ENCODE measurements at regions not wholly inside any gene's neighbourhood (a gene's known extent, or its start where the extent isn't known, plus 50 kb on each side); places are given as distances from the start of the nearest gene placed in this dataset.

DNA sequence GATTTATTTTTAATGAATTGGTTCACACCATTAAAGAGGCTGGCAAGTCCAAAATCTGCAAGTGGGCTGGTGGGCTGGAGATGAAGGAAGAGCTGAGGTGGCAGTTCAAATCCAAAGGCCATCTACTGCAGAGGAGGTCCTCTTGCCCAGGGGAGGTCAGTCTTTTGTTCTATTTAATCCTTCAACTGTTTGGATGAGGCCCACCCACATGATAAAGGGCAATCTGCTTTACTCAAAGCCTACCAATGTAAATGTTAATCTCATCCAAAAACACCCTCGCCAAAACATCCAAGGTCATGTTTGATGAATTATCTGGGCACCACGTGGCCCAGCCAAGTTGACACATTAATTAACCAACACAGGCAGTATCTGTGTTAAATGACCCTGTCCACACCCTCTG lies 99.0 kb downstream of the RRAGC start:
- DNase-seq (ENCODE audit: low read depth) = no peak
- TF ChIP-seq, protein P1, sequence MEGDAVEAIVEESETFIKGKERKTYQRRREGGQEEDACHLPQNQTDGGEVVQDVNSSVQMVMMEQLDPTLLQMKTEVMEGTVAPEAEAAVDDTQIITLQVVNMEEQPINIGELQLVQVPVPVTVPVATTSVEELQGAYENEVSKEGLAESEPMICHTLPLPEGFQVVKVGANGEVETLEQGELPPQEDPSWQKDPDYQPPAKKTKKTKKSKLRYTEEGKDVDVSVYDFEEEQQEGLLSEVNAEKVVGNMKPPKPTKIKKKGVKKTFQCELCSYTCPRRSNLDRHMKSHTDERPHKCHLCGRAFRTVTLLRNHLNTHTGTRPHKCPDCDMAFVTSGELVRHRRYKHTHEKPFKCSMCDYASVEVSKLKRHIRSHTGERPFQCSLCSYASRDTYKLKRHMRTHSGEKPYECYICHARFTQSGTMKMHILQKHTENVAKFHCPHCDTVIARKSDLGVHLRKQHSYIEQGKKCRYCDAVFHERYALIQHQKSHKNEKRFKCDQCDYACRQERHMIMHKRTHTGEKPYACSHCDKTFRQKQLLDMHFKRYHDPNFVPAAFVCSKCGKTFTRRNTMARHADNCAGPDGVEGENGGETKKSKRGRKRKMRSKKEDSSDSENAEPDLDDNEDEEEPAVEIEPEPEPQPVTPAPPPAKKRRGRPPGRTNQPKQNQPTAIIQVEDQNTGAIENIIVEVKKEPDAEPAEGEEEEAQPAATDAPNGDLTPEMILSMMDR (IDR thresholded peaks at IDR 0.05; ENCODE audit: insufficient read depth, low read depth, low read length, missing control alignments) = no peak
- H3K4me3 ChIP-seq (ENCODE audit: low read length) = no peak overlapping the region

DNA sequence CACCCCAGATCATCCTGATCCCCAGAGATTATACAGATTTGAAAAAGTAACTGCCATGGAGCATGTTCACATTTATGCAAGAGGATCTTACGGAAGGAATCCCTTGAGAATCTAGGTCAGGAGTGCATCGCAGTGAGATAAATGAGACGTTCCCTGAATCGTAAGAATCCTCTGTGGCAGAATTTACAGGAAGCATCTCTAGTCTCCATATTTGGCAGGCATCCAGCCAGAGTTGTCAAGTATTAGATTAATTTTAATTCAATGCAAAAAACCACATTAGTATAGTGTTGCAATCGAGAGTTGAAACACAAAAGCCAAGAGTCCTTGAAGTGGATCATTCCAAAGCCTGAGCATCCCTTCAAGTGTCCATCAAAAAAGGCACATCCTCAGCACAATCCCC lies 100.8 kb downstream of the RRAGC start:
- H3K4me3 ChIP-seq (ENCODE audit: low read length) = no peak overlapping the region
- TF ChIP-seq, protein P1 (IDR thresholded peaks at IDR 0.05; ENCODE audit: insufficient read depth, low read depth, low read length, missing control alignments) = no peak
- DNase-seq (ENCODE audit: low read depth) = no peak

DNA sequence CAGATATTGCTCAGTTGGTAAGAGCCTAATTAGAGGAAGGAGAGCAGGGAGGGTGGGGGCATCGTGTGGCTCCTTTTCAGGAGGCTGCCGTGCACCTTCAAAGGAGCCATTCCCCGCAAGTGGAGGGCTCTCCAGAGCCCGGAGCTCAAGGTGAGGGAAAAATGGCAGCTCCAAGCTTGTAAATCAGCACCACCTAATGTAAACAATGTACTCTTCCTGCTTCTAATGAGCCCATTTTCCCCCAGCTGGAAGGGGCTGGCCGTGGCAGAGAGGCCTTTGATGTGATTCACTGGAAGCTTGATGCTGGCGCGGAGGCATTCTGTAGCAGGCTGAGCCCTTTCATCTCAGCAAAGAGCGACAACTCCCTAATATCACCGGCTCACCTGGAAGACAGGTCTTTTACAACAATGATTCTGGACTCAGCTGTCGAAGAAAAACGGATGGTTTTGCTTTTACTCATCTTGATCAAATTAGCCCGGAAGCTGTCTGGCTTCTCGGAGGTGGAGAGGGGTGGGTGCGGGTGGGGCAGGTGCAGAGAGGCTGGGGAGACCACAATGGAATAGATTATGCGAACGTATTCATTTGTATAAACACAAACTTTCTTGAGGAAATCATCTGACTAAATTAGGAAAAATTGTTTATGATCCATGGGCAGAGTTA lies 112.5 kb downstream of the RRAGC start:
- TF ChIP-seq, protein P1 (IDR thresholded peaks at IDR 0.05; ENCODE audit: insufficient read depth, low read depth, low read length, missing control alignments) = no peak
- no peak overlapping the region for H3K4me3 ChIP-seq (ENCODE audit: low read length)
- peak; percentile 24 for DNase-seq (ENCODE audit: low read depth)

DNA sequence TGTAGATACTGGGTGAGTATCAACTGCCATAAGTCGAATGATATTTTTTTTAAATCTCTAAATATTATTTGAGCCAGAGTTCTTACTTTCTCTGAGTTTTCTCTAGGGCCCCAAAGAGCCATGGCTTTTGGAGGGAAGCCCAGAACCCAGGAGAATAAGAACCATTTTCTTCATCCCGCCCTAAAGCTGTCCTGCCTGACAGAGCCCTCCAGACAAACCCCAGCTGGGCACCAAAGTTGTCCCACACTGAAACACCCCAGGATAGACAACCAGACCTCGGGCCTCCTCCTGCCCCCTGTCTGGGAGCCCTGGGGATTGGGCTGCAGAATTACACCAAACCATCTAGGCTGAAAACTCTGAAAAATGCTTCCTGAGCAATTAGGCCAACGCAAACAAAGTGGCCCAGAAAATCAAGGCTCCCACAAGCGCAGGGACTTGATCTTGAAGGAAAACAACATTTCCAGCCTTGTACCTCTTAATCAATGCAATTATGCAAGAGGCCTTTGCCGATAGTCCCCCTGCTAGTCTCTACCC lies 113.1 kb downstream of the RRAGC start:
- TF ChIP-seq, protein P1 (IDR thresholded peaks at IDR 0.05; ENCODE audit: insufficient read depth, low read depth, low read length, missing control alignments) = no peak
- DNase-seq (ENCODE audit: low read depth) = no peak
- H3K4me3 ChIP-seq (ENCODE audit: low read length) = no peak overlapping the region

DNA sequence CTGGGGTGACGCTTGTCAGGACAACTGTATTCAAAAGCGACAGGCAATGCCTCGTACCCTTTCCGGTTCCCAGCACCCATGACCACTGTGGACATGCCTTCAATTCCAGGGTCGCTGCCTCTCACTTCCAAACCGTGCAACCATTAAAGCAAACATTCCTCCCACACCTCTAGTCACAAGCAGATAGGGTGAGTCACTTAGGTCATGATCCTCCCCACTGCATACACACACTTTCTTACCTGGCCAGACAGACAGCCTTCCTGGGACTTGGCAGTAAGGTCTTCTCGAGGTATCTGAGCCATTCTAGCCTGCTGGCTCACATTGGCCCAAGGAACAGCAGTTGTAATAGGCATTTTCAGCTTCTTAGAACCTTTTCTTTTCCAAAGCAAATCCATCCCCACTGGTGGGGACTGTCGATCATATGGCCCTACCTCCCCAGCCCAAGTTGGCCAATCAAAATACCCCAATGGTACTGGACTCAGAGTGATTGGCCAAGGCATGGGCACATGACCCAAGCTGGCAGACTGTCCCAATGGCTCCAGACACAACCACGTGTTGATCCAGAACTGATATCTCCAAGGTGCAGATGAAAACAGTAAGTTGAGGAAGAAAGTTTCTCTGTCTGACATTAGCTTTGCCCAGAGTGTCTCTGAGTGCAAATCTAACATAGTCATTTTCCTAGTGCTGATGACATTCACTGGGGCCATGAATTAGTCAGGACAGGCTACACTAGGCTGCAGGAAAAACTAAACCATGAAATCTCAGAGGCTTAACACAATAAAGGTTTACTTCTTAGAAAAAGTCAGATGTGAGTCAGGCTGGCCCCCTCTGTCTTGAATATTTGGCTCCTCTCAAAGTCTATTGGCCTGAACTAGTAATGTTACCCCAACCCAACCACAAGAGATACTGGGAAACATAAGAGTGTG lies 113.8 kb downstream of the RRAGC start:
- TF ChIP-seq, protein P1 (IDR thresholded peaks at IDR 0.05; ENCODE audit: insufficient read depth, low read depth, low read length, missing control alignments) = no peak
- DNase-seq (ENCODE audit: low read depth) = peak; percentile 65

DNA sequence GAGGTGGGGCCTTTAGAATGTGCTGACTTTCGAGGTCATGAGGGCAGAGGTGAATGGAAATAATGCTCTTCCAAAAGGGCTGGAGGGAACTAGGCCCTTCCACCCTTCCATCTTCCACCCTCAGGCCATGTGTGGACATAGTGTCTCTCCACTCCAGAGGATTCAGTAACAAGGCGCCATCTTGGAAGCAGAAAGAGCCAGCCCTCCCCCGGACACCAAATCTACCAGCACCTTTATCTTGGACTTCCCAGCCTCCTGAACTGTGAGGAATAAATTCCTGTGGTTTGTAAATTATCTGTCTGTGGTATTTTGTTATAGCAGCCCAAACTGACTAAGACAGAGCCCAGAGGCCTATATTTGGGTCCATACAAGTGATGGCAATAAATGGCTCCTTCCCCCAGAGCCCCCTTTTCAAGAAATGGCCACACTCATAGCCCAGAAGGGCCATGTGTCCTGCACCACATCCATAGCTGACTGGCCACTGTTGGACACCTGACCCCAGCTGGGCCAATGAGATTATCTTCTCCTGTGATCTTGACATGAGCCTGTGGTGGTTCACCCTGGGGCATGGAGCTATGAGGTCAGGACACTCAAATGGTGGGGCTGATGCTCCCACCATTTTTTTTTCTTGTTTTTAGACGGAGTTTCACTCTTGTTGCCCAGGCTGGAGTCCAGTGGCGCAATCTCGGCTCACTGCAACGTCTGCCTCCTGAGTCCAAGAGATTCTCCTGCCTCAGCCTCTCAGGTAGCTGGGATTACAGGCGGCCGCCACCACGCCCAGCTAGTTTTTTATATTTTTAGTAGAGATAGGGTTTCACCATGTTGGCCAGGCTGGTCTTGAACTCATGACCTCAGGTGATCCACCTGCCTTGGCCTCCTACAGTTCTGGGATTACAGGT lies 114.9 kb downstream of the RRAGC start:
- no peak for DNase-seq (ENCODE audit: low read depth)
- TF ChIP-seq, protein P1 (IDR thresholded peaks at IDR 0.05; ENCODE audit: insufficient read depth, low read depth, low read length, missing control alignments) = no peak
- H3K4me3 ChIP-seq (ENCODE audit: low read length) = no peak overlapping the region

More for the DNA sequence above, 113.8 kb downstream of the RRAGC start:
- no peak overlapping the region for H3K4me3 ChIP-seq (ENCODE audit: low read length)

Data from epithelial cell of esophagus (primary cell).